DOHH2 (cell line): ENCODE measurements at regions not wholly inside any gene's neighbourhood (a gene's known extent, or its start where the extent isn't known, plus 50 kb on each side); places are given as distances from the start of the nearest gene placed in this dataset.

Experiments used
- H3F3A ChIP-seq: fragments of 200-600 bp; sonication (generic), shearing (Covaris generic); 2 replicates; pipeline ENCODE4 v1.6.0; 2016; ENCODE audit warnings: antibody characterized with exemption, mild to moderate bottlenecking; ENCODE audit not compliant: control insufficient read depth, insufficient read depth
- H3K27ac ChIP-seq: fragments of 200-600 bp; sonication (generic); 2 replicates; pipeline ENCODE4 v1.5.1; 2014; ENCODE audit warnings: low read depth, mild to moderate bottlenecking, low read length, moderate library complexity
- H3K27me3 ChIP-seq: fragments of 200-600 bp; sonication (generic); 2 replicates; pipeline ENCODE4 v1.6.1; 2014; ENCODE audit warnings: mild to moderate bottlenecking, low read length, mixed read lengths; ENCODE audit not compliant: control insufficient read depth
- H3K36me3 ChIP-seq: fragments of 200-600 bp; sonication (generic); 2 replicates; pipeline ENCODE4 v1.6.1; 2014; ENCODE audit warnings: mild to moderate bottlenecking, low read length, moderate library complexity, mixed read lengths; ENCODE audit not compliant: control insufficient read depth
- H3K4me1 ChIP-seq: fragments of 200-600 bp; sonication (generic); 2 replicates; pipeline ENCODE4 v1.6.1; 2014; ENCODE audit warnings: mild to moderate bottlenecking, low read length, mixed read lengths; ENCODE audit not compliant: control insufficient read depth
- H3K4me2 ChIP-seq: fragments of 200-600 bp; sonication (generic); 2 replicates; pipeline ENCODE4 v1.6.0; 2014; ENCODE audit warnings: mild to moderate bottlenecking, low read length, moderate library complexity
- H3K4me3 ChIP-seq: fragments of 200-600 bp; sonication (generic); 2 replicates; pipeline ENCODE4 v1.5.1; 2014; ENCODE audit warnings: mild to moderate bottlenecking, low read length, mixed read lengths
- H3K79me2 ChIP-seq: fragments of 200-600 bp; sonication (generic); 2 replicates; pipeline ENCODE4 v1.6.1; 2014; ENCODE audit warnings: mild to moderate bottlenecking, low read length, mixed read lengths; ENCODE audit not compliant: control insufficient read depth
- H3K9me2 ChIP-seq: fragments of 200-600 bp; sonication (generic); replicated peaks from 2 replicates; pipeline ENCODE4 v1.6.1; 2014; ENCODE audit warnings: mild to moderate bottlenecking, low read length, mixed read lengths; ENCODE audit not compliant: control insufficient read depth
- H3K9me3 ChIP-seq: fragments of 200-600 bp; sonication (generic); 2 replicates; pipeline ENCODE4 v1.6.1; 2014; ENCODE audit warnings: antibody characterized with exemption, low read length, mixed read lengths; ENCODE audit not compliant: control insufficient read depth, insufficient read depth
- H4K20me1 ChIP-seq: fragments of 200-600 bp; sonication (generic); 2 replicates; pipeline ENCODE4 v1.6.0; 2014; ENCODE audit warnings: low read depth, mild to moderate bottlenecking, antibody characterized with exemption, low read length, moderate library complexity; ENCODE audit not compliant: control insufficient read depth, insufficient read depth
- EZH2phosphoT487 ChIP-seq: fragments of 200-600 bp; sonication (generic); IDR thresholded peaks from 2 replicates; pipeline ENCODE4 v1.6.1; 2017; ENCODE audit warnings: borderline replicate concordance, mild to moderate bottlenecking, antibody characterized with exemption, low read length, moderate library complexity, mixed read lengths
- TF ChIP-seq, protein P1 (sequence below): fragments of 200-600 bp; sonication (generic); IDR thresholded peaks from one replicate; pipeline ENCODE4 v1.5.1; 2014; ENCODE audit warnings: antibody characterized with exemption, mild to moderate bottlenecking, low read depth, low read length; ENCODE audit not compliant: poor library complexity, severe bottlenecking

DNA sequence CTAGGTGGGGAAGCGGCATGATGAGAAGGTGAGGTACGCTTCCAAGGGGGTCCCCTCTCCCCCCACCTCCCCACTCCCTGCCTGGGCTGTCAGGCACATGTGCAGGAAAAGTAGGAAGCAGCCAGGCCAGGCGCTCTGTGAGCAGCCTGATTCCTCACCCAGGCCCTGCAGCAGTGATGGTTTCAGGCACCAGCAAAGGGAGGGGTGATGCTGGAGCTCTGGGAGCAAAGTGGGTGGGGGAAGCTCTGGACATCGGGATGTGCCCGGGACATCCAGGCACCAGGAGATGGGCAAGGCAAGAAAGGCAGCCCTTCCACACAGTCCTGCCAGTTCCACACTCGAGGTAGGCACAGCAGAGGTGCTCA is 106.1 kb downstream of the CRYAA start:
- H3K36me3 ChIP-seq = no peaks in the 10 kb centered on the region
- peaks cover 11% of the 10 kb centered on the region; the same call in 1 of the 2 replicates for H3K27me3 ChIP-seq
- H3K27ac ChIP-seq = no peak overlapping the region
- peaks cover 1% of the 10 kb centered on the region for H3K4me1 ChIP-seq
- H3K9me2 ChIP-seq = no peaks in the 10 kb centered on the region
- no peak overlapping the region for H3K4me3 ChIP-seq
- no peaks in the 10 kb centered on the region for H3K79me2 ChIP-seq
- no peak overlapping the region for H3K4me2 ChIP-seq
- no peaks in the 10 kb centered on the region for H3K9me3 ChIP-seq
- no peaks in the 10 kb centered on the region for H3F3A ChIP-seq
- TF ChIP-seq, protein P1, sequence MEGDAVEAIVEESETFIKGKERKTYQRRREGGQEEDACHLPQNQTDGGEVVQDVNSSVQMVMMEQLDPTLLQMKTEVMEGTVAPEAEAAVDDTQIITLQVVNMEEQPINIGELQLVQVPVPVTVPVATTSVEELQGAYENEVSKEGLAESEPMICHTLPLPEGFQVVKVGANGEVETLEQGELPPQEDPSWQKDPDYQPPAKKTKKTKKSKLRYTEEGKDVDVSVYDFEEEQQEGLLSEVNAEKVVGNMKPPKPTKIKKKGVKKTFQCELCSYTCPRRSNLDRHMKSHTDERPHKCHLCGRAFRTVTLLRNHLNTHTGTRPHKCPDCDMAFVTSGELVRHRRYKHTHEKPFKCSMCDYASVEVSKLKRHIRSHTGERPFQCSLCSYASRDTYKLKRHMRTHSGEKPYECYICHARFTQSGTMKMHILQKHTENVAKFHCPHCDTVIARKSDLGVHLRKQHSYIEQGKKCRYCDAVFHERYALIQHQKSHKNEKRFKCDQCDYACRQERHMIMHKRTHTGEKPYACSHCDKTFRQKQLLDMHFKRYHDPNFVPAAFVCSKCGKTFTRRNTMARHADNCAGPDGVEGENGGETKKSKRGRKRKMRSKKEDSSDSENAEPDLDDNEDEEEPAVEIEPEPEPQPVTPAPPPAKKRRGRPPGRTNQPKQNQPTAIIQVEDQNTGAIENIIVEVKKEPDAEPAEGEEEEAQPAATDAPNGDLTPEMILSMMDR = no peak
- TF ChIP-seq EZH2phosphoT487 = no peak
- H4K20me1 ChIP-seq = no peaks in the 10 kb centered on the region

DNA sequence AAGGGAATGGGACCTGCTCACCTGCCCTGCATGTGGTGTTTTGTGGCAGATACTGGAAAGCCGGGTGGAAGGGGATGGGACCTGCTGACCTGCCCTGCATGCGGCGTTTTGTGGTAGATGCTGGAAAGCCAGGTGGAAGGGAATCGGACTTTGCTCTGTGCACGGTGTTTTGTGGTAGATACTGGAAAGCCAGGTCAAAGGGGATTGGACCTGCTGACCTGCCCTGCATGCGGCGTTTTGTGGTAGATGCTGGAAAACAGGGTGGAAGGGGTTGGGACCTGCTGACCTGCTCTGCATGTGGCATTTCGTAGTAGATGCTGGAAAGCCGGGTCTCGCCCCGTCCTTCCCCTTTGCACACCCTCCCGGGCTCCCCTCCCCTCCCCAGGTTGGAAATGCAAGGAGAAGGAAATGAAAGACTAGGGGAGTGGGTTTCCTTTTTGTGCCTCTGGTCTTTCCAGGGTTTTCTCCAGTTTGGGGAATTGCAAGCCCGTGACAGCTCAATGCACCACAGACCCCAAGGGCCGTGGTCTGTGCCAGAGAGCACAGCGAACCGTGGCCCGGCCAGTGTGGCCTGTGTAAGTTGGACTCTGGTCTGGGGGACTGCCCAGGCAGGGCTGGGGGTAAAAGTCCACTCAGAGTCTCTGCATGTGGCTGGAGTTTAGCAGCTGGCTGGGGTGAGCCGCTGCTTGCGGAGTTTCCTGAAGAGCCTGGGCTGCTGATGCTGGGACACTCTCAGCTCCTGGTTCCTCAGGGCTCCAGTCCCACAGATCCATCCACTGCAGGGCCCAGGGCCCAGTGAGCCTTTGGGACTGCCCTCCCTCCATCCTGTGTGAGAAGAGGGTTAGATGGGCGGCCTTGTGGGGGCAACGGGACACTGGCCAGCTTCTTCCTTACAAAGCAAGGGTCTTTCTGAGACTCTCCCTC is 105.5 kb downstream of the CRYAA start:
- H3K36me3 ChIP-seq = no peaks in the 10 kb centered on the region
- H3K27ac ChIP-seq = no peak overlapping the region
- H3K4me3 ChIP-seq = no peak overlapping the region
- no peaks in the 10 kb centered on the region for H3F3A ChIP-seq
- H3K9me3 ChIP-seq = no peaks in the 10 kb centered on the region
- no peak overlapping the region for H3K4me2 ChIP-seq
- H3K9me2 ChIP-seq = no peaks in the 10 kb centered on the region
- TF ChIP-seq EZH2phosphoT487 = no peak
- TF ChIP-seq, protein P1 = no peak
- H4K20me1 ChIP-seq = no peaks in the 10 kb centered on the region
- no peaks in the 10 kb centered on the region for H3K79me2 ChIP-seq
- peaks cover 11% of the 10 kb centered on the region; the same call in 1 of the 2 replicates for H3K27me3 ChIP-seq
- peaks cover 8% of the 10 kb centered on the region for H3K4me1 ChIP-seq

DNA sequence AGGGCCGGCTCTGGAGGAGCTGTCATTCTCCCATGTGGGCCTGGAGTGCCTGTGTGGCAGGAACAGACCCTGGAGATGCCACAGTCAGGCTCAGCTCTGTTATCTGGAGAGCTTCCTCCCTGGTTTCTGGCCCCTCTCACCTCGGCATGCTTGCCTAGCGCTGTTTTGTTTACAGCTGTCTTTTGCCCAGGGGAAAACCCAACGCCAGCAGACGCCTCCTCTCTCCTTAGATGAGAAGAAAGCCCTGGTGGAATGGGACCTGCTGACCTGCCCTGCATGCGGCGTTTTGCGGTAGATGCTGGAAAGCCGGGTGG is 104.9 kb downstream of the CRYAA start:
- Histone ChIP-seq H3K9me3 (no peaks in the 10 kb centered on the region), H3F3A (no peaks in the 10 kb centered on the region), H3K27ac (no peak overlapping the region), H3K36me3 (no peaks in the 10 kb centered on the region), H3K4me3 (no peak overlapping the region), H3K4me1 (peaks cover 9% of the 10 kb centered on the region), H3K27me3 (peaks cover 11% of the 10 kb centered on the region; the same call in 1 of the 2 replicates), H3K4me2 (no peak overlapping the region), H4K20me1 (no peaks in the 10 kb centered on the region), H3K9me2 (no peaks in the 10 kb centered on the region), H3K79me2 (no peaks in the 10 kb centered on the region)
- TF ChIP-seq EZH2phosphoT487 = no peak
- TF ChIP-seq, protein P1 = no peak
